Esophagus muscularis mucosa (tissue), 3 donors: ENCODE measurements at regions not wholly inside any gene's neighbourhood (a gene's known extent, or its start where the extent isn't known, plus 50 kb on each side); places are given as distances from the start of the nearest gene placed in this dataset.

Source experiments
- CTCF ChIP-seq, 3 experiments: fragments of 200-600 bp in 2 of 3; fragments of 450-650 bp in 1 of 3; sonication (generic) in 2 of 3; IDR thresholded peaks; one replicate each; pipeline ENCODE4 v1.5.1; 2017 to 2019; ENCODE audit warnings: antibody characterized with exemption in 3 of 3, mild to moderate bottlenecking in 2 of 3, moderate library complexity in 1 of 3
- POLR2A ChIP-seq: fragments of 450-650 bp; IDR thresholded peaks from one replicate; pipeline ENCODE4 v1.6.1; 2017; ENCODE audit warnings: antibody characterized with exemption, moderate library complexity, mild to moderate bottlenecking, low read depth

- TF ChIP-seq POLR2A (no peak), CTCF (IDR thresholded peaks at IDR 0.05) (no peak)
These were observed 201.9 kb upstream of the COPS8 start for GRCh38 chr2:236883819-236884218.
